HG03520 (cell line): ENCODE measurements at regions not wholly inside any gene's neighbourhood (a gene's known extent, or its start where the extent isn't known, plus 50 kb on each side); places are given as distances from the start of the nearest gene placed in this dataset.
A peak's percentile ranks its signal among the peaks of the same experiment; 100 is the strongest.
"Not testable (repeated sequence)": the region's sequence is repeated elsewhere in the genome, so short reads cannot be mapped to it uniquely, and the experiment has no call there.

Source experiments
- ATAC-seq: cut with Tn5 transposase; IDR thresholded peaks from one replicate; pipeline ENCODE4 v1.9.1; 2021; ENCODE audit warnings: mild to moderate bottlenecking, moderate library complexity; ENCODE audit not compliant: unreplicated experiment

DNA sequence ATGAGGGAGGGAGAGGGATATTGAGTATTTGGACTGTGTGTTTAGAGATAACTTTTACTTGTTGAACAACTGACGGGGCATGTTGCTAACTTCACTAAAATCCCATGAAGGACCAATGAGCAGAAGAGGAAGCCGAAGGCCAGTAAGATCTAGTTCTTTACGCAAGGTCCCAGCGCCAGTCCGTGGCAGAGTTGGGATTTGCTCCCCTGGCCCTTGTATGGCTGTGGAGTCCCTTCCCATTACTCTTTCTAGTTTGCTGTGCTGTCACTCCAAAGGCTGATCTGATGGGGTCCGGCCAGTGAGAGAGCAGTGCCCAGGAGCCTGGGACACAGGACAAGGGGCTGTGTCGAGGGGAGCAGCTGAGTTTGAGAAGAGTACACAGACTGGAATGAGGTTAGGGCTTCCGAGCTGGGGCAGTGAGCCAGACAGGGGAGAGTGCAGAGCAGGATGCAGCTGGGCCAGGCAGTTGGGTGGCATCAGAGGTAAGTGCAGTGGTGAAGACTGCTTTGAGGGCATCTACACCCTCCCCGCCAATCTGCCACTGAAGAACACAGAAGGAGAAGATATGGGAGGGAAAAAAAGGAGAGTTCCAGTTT, 692.9 kb upstream of the HS6ST1 start:
- no peak for ATAC-seq

DNA sequence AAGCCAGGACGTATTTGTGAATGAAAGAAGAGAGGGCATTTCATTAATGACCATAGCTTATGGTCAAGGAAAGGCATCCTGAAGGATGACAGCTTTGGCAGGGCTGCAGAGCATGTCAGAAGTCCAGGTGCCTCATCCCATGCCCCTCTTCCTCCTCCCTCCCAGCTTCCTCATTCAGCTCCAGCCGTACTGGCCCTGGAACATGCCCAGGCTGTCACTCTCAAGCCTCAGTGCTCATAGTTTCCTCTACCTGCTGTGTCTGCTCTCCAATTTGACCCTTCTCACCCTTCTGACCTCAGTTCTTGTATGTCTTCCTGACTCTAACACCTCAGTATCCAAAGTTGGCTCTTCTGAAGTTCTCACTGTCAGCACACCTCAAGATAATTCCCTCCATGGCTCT, 695.8 kb upstream of the HS6ST1 start:
- no peak for ATAC-seq

DNA sequence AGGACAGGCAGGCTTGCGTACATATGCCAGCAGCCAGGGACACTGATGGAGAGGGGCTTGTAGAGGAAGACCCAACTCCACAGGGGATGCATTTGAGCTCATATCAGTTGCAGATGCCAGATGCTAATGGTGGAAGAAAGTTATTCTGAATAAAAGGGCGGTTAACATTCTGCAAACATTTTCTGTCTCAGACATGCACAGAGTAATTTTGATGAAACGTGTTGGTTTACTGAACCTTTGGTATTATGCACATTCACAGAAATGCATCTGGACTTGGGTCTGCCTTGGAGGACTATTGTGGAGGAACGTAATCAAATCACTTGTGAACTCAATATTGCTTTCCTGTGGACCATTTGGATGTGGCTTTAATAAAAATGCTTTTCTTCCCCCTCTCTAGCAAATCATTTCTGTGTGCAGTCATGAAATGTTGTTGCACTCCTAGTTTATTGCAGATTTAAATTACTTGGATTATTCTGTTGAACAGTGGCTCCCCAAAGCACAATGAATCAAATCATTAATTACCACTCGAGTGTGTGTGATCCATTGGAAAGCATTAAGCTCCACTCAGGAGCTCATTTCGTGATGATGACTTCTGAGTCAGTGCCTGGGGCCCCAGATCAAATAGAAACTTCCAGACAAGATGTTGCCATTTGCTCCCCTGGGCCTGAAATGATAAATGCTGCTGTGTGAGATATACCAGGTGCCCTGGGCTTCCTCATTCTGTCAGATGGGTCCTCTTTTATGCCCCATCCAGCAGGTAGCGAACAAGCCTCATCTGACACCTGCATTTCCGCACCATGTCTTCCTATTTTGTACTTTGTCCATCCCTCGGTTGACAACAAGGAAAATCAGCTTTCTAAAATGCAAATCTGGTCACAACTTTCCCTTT, 697.0 kb upstream of the HS6ST1 start:
- no peak for ATAC-seq

DNA sequence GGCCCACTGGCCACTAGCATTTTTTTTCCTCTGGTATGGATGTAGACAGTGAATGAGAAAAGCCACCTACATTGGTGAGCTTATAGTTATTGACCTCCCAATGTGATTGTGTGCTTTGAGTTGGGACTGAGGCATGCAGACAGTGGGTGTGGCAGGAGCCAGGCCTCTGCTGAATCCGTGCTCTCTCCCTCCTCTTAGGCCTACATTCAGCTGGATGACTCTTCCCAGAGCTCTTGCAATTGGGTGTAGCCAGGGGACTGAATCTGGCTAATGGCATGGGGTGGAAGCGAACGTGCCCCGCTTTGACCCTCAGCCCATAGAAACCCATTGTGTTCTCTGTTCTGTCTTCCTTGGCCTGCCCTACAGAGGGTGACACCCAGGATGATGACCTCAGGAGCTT, 698.3 kb upstream of the HS6ST1 start:
- no peak for ATAC-seq

DNA sequence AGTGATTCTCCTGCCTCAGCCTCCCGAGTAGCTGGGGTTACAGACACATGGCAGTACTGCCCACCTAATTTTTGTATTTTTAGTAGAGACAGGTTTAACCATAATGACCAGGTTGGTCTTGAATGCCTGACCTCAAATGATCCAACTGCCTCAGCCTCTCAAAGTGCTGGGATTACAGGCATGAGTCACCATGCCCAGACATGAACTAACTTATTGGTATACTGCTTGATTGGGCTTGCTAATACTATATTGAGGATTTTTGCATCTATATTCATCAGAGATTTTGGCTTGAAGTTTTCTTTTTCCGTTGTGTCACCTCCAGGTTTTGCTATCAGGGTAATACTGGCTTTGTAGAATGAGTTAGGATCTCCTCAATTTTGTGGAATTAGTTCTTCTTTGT, 706.1 kb upstream of the HS6ST1 start:
- ATAC-seq = no peak

DNA sequence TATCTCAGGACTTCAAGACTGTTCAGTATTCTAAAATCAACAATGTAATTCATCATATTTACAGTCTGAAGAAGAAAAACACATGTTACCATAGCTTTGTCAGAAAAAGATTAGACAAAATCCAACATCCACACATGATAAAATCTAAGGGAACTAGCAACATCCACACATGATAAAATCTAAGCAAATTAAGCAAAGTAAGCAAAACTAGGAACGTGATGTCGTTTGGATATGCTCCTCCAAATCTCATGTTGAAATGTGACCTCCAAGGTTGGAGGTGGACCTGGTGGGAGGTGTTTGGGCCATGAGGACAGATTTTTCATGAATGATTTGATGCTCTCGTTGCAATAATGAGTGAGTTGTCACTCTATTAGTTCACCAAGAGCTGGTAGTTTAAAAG, 717.3 kb upstream of the HS6ST1 start:
- ATAC-seq = no peak

DNA sequence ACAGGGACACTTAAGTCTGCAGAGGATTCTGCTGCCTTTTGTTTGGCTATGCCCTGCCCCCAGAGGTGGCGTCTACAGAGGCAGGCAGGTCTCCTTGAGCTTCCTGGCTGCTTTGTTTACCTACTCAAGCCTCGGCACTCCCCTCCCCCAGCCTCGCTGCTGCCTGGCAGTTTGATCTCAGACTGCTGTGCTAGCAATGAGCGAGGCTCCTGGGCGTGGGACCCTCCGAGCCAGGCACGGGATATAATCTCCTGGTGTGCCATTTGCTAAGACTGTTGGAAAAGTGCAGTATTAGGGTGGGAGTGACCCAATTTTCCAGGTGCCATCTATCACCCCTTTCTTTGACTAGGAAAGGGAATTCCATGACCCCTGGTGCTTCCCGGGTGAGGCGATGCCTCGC, 725.0 kb upstream of the HS6ST1 start:
- not testable (repeated sequence) for ATAC-seq

DNA sequence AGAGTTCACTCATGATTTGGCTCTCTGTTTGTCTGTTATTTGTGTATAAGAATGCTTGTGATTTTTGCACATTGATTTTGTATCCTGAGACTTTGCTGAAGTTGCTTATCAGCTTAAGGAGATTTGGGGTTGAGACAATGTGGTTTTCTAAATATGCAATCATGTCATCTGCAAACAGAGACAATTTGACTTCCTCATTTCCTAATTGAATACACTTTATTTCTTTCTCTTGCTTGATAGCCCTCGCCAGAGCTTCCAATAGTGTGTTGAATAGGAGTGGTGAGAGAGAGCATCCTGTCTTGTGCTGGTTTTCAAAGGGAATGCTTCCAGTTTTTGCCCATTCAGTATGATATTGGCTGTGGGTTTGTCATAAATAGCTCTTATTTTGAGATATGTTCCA, 727.8 kb upstream of the HS6ST1 start:
- not testable (repeated sequence) for ATAC-seq

DNA sequence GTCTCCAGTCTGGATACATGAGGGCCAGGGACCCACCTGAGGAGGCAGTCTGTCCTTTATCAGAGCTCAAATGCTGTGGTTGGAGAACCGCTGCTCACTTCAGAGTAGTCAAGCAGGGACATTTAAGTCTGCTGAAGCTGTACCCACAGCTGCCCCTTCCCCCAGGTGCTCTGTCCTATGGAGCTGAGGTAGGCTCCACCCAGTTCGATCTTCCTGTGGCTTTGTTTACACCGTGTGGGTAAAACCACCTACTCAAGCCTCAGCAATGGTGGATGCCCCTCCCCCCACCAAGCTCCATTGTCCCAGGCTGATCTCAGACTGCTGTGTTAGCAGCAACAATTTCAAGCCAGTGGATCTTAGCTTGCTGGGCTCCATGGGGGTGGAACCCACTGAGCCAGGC, 731.4 kb upstream of the HS6ST1 start:
- ATAC-seq = no peak

DNA sequence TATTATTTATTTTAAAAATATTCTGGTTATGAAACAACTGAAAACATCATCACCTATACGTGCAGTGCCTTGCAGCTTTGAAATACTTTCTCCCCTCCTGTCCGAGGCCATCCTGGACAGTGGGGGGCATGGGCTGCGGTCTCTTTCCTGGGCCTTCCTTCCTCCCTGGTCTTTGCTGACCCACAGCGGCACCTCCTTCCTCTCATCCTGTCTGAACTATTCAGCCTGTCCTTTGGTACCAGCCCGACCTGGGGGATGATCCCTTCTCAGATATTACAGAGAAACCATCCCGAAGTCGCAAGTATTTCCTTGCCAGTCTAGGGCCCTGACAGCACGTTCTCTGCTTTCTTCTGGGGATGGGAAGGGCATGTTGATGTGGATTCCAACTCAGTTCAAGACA, 736.6 kb upstream of the HS6ST1 start:
- no peak for ATAC-seq

DNA sequence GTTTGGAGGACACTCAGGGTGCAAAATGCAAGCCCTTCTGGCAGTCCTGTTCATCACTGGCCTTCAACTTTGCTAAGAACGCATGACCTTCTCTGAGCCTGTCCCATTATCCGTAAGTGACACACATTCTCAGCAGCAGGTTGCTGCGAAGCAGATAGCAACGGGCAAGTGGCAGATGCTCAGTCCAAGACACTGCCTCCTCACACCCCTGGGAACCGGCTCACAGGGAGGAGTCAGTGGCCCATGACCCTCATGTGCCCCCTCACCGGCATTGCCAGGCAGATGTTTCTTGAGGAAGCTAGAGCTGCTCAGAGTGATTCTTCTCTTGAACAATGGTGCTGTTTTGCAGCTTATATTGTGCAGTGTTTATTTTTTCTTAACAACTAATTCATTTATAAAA, 737.2 kb upstream of the HS6ST1 start:
- ATAC-seq = no peak

DNA sequence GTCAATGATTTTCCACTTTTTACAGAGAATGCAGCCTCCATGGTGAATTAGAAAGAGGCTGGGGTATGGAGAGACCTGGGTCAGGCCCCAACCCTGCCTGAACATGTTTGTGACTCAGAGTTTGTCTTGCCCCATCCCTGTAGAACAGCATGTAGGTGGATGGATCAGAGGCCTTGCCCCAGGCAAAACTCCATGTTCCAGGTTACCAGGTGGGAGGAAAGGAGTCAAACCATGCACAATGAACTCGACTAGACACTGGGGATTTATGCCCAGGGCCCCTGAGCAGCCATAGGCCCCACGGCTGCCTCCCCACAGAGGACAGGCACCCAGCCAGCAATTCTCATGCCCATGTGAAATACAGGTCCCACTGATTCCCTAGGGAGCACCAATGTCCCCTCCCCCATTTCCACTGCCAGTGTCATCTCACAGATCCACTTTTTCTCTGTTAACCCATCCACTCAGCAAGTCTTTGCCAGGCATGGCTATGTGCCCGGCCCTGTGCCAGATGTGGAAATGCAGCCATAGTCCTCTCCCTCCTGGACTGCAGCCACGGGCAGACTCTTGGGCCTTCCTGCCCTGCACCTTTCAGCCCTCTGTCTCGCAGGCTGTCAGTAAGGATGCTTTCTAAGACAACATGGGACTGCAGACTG, 737.8 kb upstream of the HS6ST1 start:
- no peak for ATAC-seq

DNA sequence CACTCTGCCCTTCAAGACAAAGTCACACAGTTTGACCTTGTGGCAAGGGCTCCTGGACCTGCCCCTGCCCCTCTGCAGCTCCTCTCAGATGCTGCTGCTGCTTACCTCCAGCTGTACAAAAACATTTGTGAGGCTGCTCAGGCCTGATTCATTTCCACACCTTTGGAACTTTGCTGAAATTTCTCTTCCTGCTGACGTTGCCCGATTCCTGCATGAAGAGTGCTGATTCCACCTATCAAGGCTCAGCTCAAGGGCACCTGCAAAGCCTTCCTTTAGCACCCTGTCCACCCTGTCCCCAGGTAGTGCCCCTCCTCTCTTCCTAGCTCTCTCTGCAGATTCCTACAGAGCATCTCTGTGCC, 738.3 kb upstream of the HS6ST1 start:
- no peak for ATAC-seq

DNA sequence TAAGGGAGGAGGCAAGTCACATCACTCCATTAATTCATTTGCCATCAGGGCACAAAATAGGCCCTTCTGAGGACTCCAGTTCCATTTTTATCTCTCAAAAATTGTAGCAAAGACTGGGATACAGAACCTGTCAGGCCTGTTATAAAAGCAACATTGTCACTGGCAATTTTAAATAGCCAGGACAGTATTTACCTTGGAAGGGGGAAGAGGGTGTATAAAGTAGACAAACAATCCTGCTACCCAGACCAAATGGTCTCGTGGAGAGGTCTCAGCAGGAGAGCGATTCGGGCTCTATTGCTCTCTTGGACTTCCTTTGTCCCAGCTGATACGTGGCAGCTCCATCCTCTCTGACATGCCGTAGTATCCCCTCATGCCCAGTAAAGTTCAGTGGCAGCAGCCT, 740.3 kb upstream of the HS6ST1 start:
- no peak for ATAC-seq

DNA sequence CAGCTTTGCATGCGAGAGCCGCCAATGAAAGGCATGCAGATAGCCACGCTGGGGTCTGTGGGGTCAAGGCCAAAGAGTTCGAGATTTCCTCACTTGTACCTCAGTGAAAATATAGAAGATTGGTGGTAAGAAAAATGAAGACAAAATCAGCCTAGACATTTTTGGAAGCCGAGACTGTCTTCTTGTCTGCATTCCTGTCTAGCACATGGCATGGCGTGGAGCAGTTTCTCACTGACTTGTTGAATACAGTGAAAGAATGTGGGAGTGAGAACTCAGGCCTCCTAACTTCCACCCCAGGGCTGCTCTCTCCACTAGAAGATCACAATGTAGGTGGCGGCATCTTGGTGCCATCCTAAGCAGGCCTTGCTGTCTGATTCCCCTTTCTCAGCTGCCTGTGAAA, 740.8 kb upstream of the HS6ST1 start:
- no peak for ATAC-seq

DNA sequence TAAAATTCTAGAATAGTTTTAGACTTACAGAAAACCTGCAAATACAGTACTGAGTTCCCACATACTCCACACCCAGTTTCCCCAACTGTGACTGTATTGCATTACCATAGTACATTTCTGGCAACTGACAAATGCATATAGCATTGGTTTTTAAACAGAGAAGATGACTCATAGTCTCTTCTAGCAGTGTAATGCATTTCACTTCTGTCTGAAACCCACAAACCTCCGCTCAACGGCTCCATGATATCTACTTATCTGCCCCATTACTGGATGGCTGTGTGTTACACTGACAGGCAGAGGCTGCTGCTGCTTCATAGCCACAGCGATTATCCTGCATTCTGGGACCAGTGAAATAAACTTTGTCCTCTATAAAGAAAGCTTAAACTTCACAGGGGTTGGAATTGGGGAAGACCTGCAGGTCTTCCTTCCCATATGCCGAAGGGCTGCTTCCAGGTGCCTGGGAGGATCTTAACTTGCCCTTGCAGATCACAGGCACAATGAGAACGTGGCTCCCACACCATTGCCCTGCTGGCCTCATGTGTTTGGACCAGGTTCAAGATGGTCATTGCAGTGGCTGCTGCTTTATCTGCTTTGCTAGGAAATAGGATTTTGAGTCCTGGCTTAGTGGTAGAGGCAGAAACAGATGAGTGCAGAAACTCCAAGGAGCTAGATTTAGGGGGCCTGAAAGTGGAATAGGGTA, 742.6 kb upstream of the HS6ST1 start:
- peak; percentile 86 for ATAC-seq

DNA sequence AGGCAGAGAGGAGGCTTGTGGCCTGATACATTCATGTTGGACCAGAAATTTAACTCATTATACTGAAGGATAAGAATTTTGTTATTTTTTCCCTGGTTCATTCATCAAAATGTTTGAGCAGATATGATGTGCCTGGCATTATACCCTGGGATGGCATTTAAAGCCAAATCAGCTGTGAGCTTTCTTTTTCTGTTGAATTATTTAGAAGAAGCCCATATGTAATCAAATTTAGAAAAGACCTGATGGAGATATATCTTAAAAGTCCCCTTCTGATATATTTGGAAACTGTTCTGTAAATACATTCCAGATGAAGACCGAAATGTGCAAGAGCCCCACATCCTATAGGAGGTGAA, 743.1 kb upstream of the HS6ST1 start:
- no peak for ATAC-seq

DNA sequence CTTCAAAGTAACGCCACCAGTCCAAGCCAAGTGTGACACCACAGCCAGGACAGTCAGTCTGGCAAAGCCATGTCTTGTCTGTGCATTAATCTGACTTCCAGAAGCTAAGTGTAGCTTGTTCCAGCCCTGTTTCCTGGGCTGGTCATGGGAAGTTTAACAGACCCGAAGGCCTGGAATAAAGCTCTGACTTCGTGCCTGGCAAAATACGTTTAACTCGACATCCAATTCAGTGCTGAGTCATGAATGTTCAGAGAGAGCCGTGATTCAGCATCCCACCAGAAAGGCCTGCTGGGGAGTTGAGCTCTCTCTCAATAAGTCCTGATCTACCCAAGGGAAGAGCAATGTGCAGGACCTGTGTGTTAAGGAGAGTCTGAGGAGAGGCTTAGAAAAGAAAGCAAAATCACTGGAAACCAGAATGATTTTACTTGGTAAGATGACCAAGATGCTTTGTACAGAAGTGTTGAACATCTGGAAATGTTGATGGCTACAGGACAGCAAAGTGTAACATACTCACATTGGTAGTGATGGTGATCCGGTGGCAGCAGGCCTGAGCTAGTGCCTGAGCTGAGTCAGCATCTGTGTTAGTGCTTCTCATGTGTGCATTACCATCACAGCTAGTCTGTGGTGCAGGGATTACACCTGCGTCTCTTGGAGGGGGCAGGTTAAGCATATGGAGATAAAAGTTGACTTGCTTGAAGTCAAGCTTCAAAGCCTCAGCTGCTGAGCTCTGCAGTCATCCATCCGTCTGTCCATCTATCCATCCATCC, 743.7 kb upstream of the HS6ST1 start:
- ATAC-seq = no peak

DNA sequence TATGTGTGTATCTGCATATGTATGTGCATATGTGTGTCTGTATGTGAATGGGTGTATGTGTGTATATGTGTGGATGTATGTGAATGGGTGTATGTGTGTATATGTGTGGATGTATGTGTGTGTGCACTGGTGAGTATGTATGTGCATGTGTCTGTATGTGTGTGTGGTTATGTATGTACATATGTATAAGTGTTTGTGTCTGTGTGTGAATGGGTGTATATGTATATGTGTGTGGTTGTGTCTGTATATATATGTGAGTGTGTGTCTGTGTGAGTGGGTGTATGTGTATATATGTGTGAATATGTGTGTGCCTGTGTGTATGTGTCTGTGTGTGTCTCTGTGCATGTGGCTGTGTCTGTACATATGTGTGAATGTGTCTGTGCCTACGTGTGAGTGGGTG, 748.4 kb upstream of the HS6ST1 start:
- ATAC-seq = no peak

DNA sequence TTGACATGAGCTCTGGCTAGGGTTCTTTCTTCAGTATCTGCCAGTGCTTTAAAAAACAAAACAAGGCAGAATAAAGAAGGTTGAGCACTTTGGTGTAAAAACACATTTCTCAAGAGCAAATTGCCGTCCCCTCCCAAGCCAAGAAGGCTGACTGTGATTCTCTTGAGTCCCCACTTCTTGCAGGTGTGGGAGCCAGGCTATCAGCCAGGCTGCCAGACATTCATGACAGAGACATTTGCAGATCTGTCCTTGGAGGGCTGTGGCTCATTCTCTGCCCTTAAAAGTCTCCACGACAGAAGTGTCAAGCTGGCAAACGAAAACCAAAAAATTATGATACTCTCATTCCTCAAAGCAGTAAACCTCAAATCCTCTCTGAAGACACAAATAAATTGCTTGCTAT, 749.3 kb upstream of the HS6ST1 start:
- ATAC-seq = no peak

DNA sequence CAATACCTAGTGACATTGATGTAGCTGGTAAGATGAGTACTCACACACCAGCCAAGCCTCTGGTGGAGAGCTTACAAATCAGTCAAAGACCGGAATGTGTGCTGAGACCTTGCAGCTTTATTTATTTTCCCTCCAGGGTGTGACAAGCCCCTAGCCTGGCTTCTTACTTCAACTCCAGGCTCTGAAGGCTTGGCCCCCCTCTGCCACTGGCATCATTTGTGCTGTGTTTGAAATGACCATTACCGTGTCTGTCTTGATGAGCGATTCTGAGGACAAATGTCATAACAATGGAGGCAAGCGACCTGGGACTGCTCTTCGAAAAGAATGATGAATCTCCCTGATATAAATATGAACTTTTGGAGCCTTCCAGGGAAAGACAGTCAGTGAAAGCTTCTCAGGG, 749.9 kb upstream of the HS6ST1 start:
- ATAC-seq = no peak
